GM19238 (cell line): ENCODE measurements at regions not wholly inside any gene's neighbourhood (a gene's known extent, or its start where the extent isn't known, plus 50 kb on each side); places are given as distances from the start of the nearest gene placed in this dataset.
"Not testable (repeated sequence)": the region's sequence is repeated elsewhere in the genome, so short reads cannot be mapped to it uniquely, and the experiment has no call there.

ENCODE experiments used
- DNase-seq: peaks from one replicate; pipeline ENCODE4 v3.0.0; 2011; ENCODE audit warnings: low spot score; ENCODE audit not compliant: insufficient read length

GRCh38 chr6:121685806-121686205 lies 250.4 kb downstream of the GJA1 start:
- not testable (repeated sequence) for DNase-seq

DNA sequence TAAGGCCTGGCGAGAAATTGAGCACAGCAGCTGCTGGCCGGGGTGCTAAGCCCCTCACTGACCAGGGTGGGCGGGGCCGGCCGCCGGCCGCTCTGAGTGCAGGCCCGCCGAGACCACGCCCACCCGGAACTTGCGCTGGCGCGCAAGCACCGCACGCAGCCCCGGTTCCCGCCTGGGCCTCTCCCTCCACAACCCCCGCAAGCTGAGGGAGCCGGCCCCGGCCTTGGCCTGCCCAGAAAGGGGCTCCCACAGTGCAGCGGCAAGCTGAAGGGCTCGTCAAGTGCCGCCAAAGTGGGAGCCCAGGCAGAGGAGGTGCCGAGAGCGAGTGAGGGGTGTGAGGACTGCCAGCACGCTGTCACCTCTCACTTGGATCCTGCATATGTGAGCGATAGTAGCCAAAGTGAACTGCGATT lies 251.2 kb downstream of the GJA1 start:
- no peak for DNase-seq

DNA sequence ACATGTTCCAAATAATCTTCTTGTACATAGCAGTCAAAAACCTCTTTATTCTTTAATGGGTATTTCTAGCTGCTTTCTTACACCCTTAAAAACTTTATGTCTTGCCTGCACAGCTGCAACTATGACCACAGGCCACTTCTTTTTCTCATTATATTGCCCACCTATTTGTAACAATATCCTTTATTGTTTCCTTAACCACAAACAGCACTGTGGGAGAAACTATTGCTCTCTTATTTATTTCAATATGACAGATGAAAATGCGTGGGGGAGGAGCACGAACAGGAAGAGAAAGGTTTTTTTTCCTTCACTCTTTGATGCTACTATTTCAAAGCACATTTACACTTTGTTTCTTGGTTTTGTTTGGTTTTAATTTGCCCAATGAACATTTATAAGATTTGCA lies 253.5 kb downstream of the GJA1 start:
- DNase-seq = no peak

DNA sequence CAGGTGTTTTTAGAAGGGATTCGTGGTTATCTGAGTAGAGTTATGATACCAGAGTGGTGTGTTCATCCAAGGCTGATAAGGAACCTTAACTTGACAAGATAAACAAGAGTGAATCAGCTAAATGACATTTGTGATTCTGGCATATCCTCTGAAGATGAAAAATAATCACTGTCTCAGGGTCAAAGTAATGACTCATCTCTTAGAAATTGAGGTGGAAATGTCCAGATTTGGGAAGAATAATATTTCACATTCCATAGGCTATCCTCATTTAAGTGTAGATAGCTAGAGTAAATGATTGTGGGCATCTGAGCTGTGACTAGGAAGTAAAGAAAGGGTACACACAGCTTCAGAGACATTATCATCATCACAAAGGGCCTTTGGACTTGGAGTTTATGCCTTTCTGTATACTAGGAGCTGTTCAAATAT lies 255.7 kb downstream of the GJA1 start:
- DNase-seq = no peak

DNA sequence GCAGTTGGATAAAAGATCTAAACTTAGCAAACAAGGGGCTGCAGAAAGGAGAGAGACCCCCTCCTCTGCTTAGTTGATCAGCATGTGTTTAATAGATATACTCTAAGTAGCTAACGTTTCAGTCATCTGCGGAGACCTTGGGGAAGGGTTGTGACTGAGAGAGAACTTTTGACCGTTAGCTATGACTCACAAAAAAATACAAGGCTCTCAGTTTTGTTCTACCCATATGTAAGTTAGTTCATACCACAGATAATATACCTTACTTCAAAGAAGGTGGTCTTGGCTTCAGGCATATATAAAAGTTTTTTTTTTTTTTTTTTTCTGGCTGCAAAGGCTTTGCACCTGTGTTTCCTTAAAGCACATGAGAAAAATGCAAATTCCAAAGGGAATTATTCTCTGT lies 258.9 kb downstream of the GJA1 start:
- no peak for DNase-seq

DNA sequence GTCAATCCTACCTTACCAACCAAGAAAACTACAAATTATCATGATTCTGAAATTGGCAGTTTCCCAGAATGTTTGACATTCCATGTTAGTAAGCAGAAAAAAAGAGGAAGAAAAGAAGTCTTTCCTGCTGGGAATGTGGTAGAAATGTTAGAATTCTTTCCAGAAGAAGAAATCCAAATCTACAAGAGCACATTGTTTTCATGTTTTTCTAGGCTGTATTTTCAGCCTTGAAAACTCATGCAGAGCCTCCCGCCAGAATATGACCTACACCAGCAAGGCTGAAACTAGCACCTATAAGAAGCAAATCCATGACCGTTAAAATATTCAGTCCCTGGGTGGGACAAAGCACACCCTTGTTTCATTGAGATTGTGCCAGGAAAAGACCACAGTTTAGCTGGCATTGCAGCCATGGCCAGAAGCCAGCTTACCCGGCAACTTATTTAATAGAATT lies 259.4 kb downstream of the GJA1 start:
- DNase-seq = no peak

DNA sequence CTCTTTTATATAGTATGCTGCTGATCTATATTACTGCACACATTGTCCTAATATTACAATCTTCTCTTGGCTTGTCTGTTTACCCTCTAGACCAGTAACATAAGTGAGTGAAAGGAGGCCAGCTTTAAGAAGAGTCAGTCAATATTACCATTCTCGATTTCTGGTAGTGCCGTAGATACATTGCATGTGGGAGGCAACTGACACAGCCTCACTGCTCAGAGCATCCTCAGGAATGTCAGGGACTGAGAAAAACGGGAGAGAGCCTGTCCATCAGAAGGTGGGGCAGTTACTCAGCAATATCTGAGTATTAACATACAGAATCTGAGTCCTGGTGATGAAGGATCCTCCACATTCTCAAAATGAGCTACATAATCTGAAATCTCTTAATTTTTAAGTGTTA lies 259.9 kb downstream of the GJA1 start:
- no peak for DNase-seq

GRCh38 chr6:121697921-121698320 lies 262.5 kb downstream of the GJA1 start:
- no peak for DNase-seq

DNA sequence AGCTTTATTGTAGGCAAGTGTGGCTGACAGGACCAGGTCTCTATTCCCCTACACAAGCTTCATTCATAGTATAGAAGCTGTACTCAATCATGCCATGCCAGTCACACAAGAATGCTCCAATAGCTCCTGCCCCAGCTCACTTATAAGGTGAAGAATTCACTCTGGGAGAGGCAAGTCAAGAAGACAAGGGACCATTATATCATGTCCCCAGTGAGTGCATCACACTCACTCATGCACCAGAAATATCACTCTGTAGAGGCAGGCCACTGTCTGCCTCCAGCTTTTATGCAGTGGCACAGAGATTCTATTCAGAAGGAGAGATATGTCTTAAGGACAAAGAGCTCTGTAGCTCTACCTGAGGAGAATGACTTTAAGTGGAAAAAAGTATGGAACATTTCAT lies 263.2 kb downstream of the GJA1 start:
- no peak for DNase-seq

DNA sequence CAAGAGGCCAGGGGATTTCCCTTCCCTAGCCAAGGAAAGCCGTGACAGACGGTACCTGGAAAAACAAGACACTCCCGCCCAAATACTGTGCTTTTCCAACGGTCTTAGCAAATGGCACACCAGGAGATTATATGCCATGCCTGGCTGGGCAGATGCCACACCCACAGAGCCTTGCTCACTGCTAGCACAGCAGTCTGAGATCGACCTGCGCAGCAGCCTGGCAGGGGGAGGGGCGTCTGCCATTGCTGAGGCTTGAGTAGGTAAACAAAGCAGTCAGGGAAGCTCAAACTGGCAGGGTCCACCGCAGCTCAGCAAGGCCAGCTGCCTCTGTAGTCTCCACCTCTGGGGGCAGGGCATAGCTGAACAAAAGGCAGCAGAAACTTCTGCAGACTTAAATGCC lies 267.7 kb downstream of the GJA1 start:
- DNase-seq = not testable (repeated sequence)

- no peak for DNase-seq
Observed at GRCh38 chr6:121711472-121711871, 276.0 kb downstream of the GJA1 start.

DNA sequence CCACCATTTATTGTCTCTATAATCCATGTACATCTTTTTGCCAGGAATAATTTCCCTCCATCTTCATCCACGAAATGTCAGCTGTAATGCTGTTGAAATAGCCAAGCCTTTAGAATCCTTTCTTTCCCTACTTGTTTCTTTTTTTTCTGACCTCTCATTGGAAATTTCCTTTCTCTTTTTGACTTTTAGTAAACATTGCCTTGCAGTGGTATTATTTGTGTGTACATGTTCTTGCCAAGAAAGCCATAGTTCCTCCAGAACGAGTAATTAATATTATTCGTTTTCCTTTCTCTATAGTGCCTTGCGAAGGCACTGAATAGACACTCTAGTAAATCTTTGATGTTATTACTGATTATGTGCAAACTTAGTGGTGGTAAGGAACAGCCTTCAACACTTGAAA lies 282.2 kb downstream of the GJA1 start:
- DNase-seq = no peak

DNA sequence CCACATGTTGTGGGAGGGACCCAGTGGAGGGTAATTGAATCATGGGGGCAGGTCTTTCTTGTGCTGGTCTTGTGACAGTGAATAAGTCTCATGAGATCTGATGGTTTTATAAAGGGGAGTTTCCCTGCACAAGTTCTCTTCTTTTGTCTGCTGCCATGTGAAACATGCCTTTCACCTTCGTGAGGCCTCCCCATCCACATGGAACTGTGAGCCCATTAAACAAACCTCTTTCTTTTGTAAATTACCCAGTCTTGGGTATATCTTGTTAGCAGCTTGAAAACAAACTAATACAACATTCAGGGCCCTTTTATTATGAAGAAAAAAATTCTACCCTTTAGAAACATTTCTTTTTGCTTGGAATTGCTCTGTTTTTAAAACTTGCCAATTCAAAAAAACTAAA lies 285.4 kb downstream of the GJA1 start:
- DNase-seq = not testable (repeated sequence)

DNA sequence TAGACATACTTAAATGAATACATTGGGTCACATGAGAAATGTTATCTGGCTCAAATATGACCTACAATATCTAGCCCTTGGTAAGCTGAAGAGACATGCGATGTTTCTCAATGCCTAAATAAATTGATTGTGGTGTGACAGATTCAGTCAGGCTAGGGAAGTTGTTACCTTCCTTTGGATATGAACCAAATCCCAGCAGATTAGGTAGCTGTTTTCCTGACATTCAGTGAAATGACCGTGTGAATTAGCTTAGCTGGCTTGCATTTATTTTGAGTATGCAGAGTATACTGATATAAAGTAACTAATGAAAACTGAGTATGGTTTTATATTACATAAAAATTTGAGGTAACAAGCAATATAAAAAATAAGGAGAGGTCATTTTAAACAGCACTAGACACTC lies 288.2 kb downstream of the GJA1 start:
- no peak for DNase-seq

- no peak for DNase-seq
Observed at GRCh38 chr6:121724576-121724975, 289.1 kb downstream of the GJA1 start.

DNA sequence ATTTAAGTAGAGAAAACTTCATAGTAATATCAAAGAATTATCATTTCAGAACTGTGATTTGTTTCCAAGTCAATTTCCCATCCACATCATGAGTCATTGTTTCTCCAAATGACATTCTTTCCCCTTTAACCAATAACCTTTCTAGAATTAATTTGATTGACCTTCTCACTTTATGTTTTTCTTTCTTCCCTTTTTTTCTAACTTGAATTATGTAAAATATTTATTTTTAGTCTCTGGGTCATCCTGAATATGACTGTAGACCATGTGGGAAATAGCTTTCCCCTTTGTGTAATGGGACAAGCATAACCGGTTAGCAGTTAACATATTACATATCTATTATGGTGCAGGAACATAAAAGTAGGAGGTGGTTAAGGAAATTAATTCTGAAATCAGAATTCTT lies 291.1 kb downstream of the GJA1 start:
- no peak for DNase-seq

- DNase-seq = no peak
Observed at GRCh38 chr6:121730616-121731015, 295.2 kb downstream of the GJA1 start.

GRCh38 chr6:121731381-121731780 lies 295.9 kb downstream of the GJA1 start:
- DNase-seq = no peak

GRCh38 chr6:121732641-121733040 lies 297.2 kb downstream of the GJA1 start:
- DNase-seq = no peak

DNA sequence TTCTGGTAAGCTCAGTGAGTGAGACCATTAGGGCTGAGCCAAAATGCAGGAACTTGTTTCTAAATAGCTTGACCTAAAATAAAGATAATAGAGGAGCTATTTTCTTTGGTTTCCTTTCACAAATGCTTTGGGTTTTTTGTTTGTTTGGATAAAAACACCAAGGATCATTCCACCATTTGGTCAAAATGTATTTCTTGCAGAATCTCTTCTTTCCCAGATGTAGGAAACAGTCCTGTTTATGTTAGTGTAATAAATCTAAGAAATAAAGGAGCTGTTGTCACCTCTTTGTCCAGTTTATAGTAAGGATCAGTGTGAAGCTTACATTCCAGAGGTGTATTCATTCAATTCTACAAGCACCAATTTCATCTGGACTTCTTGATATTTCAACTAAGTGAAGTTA lies 297.8 kb downstream of the GJA1 start:
- no peak for DNase-seq

DNA sequence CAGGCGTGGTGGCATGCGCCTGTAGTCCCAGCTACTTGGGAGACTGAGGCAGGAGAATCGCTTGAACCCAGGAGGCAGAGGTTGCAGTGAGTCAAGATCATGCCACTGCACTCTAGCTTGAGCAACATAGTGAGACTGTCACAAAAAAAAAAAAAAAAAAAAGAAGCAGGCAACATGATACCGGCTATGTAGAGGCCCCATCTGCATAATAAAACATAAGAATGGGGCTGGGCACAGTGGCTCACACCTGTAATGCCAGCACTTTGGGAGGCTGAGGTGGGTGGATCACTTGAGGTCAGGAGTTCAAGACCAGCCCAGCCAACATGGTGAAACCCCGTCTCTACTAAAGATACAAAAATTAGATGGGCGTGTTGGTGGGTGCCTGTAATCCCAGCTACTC lies 304.7 kb downstream of the GJA1 start:
- not testable (repeated sequence) for DNase-seq

DNA sequence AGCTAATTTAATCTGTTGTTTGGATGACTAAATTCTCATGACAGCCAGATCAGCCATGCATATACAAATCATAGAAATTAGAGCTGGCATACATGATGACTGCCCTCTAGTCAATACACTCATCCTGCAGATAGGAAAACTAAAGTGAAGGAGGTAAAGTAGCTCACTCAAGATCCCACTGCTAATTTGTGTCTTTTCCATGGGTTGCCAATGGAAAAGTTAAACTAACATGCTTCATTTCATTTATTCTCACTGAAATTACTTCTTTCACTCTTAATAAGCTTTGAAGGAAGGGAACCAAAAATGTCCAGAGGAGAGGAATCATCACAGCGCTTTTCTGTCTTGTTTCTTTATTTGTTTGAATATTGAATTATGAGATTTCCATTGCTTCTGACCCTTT lies 308.2 kb downstream of the GJA1 start:
- no peak for DNase-seq

- no peak for DNase-seq
Observed at GRCh38 chr6:121748376-121748775, 312.9 kb downstream of the GJA1 start.

DNA sequence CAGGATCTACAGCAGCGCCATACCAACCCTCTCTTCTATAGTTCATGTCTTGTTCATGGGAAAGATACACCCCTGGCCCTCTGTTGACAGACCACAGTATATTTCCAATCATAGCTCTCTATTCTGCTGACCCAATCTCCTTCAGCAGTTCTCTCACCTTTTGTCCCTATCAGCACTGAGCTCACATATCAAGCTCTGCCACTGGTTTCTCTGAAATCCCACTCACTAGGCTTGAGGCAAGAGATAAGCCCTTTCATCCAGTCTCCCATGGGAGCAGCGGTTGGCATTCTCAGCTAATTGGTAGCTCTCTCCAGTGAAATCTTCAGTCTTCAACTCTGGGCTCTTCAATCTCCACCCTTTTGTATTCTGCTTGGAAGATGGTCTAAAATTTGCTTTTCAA lies 313.4 kb downstream of the GJA1 start:
- no peak for DNase-seq
